ENCODE measurements at regions not wholly inside any gene's neighbourhood (a gene's known extent, or its start where the extent isn't known, plus 50 kb on each side); places are given as distances from the start of the nearest gene placed in this dataset.

DNA sequence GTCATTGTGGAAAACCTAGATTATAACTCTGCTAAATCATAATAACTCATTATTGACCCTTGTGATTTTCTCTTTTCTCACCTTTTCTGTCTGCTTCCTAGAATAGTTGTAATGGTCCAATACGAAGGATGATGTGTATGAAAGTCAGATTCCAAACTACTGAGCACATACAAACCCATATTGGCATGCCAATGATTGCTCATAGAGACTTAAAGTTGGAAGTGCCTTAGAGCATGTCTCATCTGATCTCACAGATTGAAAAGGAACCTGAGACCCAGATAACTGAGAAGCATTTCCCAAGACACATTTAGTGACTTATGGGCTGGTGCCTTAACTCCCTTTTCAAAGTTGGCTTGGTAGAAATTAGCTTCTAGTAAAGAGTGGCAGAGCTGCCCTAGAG is 594.3 kb downstream of the REEP3 start:
- H4K20me1 ChIP-seq (ENCODE audit: insufficient read depth, low read length): no peaks in the 10 kb centered on the region
- CTCF ChIA-PET (ENCODE audit: low intra/inter-chr PET ratio, low total read pairs): no interaction called here
- in situ Hi-C loops (cut with HindIII; ENCODE audit: extremely low pct_ligation_motif_present, low pct_unique_long_range_greater_than_20kb) (no loop called here), intact Hi-C loops (cut with micrococcal nuclease; ENCODE audit: unreplicated experiment) (no loop called here)
- H3K9me3 ChIP-seq (ENCODE audit: low read length): no peaks in the 10 kb centered on the region
- 0% methylated on average over 1 of the region's 1 CpG for WGBS (ENCODE audit: low lambda C conversion rate)
- no peak overlapping the region for H2AFZ ChIP-seq (ENCODE audit: low read length)
- POLR2A ChIA-PET: no interaction called here
- H3K4me3 ChIP-seq (replicated peaks in 1 of 3; ENCODE audit: insufficient read depth in 1 of 3, low read depth in 2 of 3, low read length in 3 of 3): no peak overlapping the region
- no peak overlapping the region for H3K9ac ChIP-seq (ENCODE audit: insufficient read depth, low read depth, low read length)
- TF ChIP-seq ETV5 (CRISPR knock-in tag; IDR thresholded peaks at IDR 0.05; ENCODE audit: borderline replicate concordance) (no peak), SRY (CRISPR knock-in tag; IDR thresholded peaks at IDR 0.05) (no peak), ZNF451 (CRISPR knock-in tag; IDR thresholded peaks at IDR 0.05) (no peak), ATM (IDR thresholded peaks at IDR 0.05; ENCODE audit: borderline replicate concordance) (no peak), GABPA (IDR thresholded peaks at IDR 0.05; ENCODE audit: low read depth, low read length) (no peak), GABPA (CRISPR knock-in tag; IDR thresholded peaks at IDR 0.05; ENCODE audit: low read depth) (no peak)
- TF ChIP-seq, protein P1, sequence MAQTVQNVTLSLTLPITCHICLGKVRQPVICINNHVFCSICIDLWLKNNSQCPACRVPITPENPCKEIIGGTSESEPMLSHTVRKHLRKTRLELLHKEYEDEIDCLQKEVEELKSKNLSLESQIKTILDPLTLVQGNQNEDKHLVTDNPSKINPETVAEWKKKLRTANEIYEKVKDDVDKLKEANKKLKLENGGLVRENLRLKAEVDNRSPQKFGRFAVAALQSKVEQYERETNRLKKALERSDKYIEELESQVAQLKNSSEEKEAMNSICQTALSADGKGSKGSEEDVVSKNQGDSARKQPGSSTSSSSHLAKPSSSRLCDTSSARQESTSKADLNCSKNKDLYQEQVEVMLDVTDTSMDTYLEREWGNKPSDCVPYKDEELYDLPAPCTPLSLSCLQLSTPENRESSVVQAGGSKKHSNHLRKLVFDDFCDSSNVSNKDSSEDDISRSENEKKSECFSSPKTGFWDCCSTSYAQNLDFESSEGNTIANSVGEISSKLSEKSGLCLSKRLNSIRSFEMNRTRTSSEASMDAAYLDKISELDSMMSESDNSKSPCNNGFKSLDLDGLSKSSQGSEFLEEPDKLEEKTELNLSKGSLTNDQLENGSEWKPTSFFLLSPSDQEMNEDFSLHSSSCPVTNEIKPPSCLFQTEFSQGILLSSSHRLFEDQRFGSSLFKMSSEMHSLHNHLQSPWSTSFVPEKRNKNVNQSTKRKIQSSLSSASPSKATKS (CRISPR knock-in tag; IDR thresholded peaks at IDR 0.05): no peak
- TF ChIP-seq, protein P2, sequence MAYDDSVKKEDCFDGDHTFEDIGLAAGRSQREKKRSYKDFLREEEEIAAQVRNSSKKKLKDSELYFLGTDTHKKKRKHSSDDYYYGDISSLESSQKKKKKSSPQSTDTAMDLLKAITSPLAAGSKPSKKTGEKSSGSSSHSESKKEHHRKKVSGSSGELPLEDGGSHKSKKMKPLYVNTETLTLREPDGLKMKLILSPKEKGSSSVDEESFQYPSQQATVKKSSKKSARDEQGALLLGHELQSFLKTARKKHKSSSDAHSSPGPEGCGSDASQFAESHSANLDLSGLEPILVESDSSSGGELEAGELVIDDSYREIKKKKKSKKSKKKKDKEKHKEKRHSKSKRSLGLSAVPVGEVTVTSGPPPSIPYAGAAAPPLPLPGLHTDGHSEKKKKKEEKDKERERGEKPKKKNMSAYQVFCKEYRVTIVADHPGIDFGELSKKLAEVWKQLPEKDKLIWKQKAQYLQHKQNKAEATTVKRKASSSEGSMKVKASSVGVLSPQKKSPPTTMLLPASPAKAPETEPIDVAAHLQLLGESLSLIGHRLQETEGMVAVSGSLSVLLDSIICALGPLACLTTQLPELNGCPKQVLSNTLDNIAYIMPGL (CRISPR knock-in tag; IDR thresholded peaks at IDR 0.05; ENCODE audit: borderline replicate concordance in 1 of 2, low read depth in 1 of 2): no peak
- no peak overlapping the region for H3K4me2 ChIP-seq (ENCODE audit: low read depth, low read length)
- H3K79me2 ChIP-seq (ENCODE audit: insufficient read depth, low read length): no peaks in the 10 kb centered on the region
- H3K27ac ChIP-seq (ENCODE audit: extremely low read length, insufficient read depth, low read length): no peak overlapping the region
- no peaks in the 10 kb centered on the region for H3K36me3 ChIP-seq (replicated peaks in 1 of 2; ENCODE audit: control insufficient read depth in 1 of 2, insufficient read depth in 2 of 2, low read length in 2 of 2)
- DNase-seq (ENCODE audit: low spot score): no peak
- H3K4me1 ChIP-seq (ENCODE audit: insufficient read depth, low read length): peaks cover 25% of the 10 kb centered on the region
- no peaks in the 10 kb centered on the region for H3K27me3 ChIP-seq (ENCODE audit: control insufficient read depth in 1 of 2, insufficient read depth in 2 of 2, low read length in 2 of 2)
- ATAC-seq: no peak
- no peak for FAIRE-seq
- no TSS peak for BruUV-seq (replicated peaks)

All from HepG2 (cell line).